Spleen (tissue), 7 donors: ENCODE measurements at regions not wholly inside any gene's neighbourhood (a gene's known extent, or its start where the extent isn't known, plus 50 kb on each side); places are given as distances from the start of the nearest gene placed in this dataset.
"Not testable (repeated sequence)": the region's sequence is repeated elsewhere in the genome, so short reads cannot be mapped to it uniquely, and the experiment has no call there.

Experiments
- CTCF ChIP-seq, 11 experiments: fragments of 200-600 bp in 7 of 11; fragments of 450-650 bp in 4 of 11; sonication (generic) in 4 of 11; IDR thresholded peaks in 8 of 11; conservative IDR thresholded peaks in 3 of 11; 1 replicate in 7 of 11; 2 replicates in 4 of 11; pipeline versions ENCODE4 v1.4.0 to v1.8.0; 2016 to 2021; ENCODE audit warnings: antibody characterized with exemption in 11 of 11, inconsistent platforms in 4 of 11, mild to moderate bottlenecking in 1 of 11
- POLR2A ChIP-seq, 3 donors: fragments of 450-650 bp; IDR thresholded peaks; one replicate each; pipeline ENCODE4 v1.5.1; 2017; ENCODE audit warnings: antibody characterized with exemption in 3 of 3, mild to moderate bottlenecking in 1 of 3
- POLR2AphosphoS5 ChIP-seq, 3 donors: sonication (generic); formaldehyde crosslinking; IDR thresholded peaks; one replicate each; pipeline ENCODE4 v1.5.1; 2017; ENCODE audit warnings: antibody characterized with exemption in 3 of 3
- donor health status: DM: no; HTN: no; CAD: no; lungs with moderate emphysema.
- donor health status: DM: no; HTN: no; CAD: no.
- donor health status: DM: no; HTN: no; CAD: no.

DNA sequence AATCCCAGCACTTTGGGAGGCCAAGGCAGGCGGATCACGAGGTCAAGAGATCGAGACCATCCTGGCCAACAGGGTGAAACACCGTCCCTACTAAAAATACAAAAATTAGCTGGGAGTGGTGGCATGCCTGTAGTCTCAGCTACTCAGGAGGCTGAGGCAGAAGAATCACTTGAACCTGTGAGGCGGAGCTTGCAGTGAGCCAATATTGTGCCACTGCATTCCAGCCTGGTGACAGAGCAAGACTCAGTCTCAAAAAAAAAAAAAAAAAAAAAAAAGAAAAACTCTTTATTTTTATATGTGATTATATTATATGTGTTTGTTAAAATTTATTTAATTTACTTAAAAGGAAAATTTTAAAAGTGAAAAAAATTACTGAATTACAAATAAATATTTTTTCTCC lies 56.8 kb upstream of the RC3H1 start:
- not testable (repeated sequence) for TF ChIP-seq CTCF (IDR thresholded peaks at IDR 0.05 in 8 of 11, conservative IDR thresholded peaks at IDR 0.05 in 3 of 11); POLR2A (IDR thresholded peaks at IDR 0.05); POLR2AphosphoS5 (IDR thresholded peaks at IDR 0.05)
